ENCODE measurements at regions not wholly inside any gene's neighbourhood (a gene's known extent, or its start where the extent isn't known, plus 50 kb on each side); places are given as distances from the start of the nearest gene placed in this dataset.
"Not testable (repeated sequence)": the region's sequence is repeated elsewhere in the genome, so short reads cannot be mapped to it uniquely, and the experiment has no call there.

DNA sequence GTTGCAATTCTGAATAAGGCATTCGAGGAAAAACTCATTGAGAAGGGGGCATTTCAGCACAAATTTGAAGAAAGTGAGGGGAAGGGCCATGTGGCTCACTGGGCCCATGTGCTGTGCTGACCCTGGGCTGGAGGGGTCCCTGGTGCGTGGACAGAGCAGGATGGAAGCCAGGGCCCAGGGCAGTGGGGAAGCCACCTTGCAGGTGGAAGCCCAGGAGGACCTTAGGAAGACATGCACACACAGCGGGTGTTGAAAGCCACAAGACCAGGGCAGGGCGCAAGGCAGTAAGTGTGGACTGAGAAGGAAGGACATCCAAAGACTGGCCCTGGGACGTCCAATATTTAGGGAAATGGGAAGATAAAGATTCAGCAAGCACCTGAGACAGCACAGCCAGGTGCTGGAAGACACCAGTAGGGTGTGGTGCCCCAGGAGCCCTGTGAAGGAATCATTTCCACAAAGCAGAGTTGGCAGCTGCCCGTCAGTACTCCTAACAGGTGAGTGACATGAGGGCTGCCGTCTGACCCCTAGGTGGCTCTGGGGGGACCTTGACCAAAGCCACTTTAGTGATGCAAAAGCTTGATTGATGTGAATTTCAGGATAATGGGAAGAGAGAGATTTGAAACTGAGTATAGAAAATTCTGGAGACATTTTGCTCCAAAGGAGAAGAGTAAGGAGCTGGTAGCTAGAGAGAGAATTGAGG is 254.4 kb upstream of the EXOC2 start:
- no peak for DNase-seq (ENCODE audit: low read depth in 2 of 2)

GRCh38 chr6:946546-946945 is 253.6 kb upstream of the EXOC2 start:
- DNase-seq (ENCODE audit: low read depth in 2 of 2) = no peak

DNA sequence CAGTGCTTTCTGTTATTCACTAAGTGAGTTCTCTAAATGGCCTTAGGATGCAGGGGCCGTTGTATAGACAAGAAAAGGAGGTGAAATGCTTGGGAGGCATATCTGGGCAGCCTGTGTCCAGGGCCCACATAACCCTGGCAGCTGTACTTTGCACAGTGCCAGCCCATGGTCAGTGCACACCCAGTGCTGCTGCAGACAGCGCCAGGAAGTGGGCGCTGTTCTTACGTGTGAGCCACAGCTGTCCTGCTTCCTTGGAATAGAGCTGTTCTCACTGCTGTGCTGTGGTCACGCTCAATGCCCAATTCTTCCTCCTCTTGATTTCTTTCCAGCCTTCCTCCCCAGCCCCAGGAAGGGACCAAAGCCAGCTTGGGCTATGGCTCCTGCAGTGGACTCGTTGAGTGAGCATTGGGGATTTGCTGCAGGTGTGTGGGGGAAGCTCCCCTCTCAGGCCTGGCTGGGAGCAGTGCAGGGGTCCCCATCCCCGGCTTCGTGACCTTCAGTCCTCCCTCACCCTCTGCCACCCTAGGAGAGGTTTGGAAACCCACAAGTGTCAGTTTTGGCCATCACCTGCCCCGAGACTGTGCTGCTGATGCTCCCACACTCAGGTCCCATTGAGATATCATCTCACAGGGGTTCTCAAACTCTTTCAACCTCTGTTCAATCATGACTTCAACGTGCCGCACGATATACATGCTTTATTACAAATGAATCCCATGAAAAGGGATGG is 246.8 kb upstream of the EXOC2 start:
- DNase-seq (ENCODE audit: low read depth in 2 of 2) = no peak

- DNase-seq (ENCODE audit: low read depth in 2 of 2) = no peak
These were observed 246.0 kb upstream of the EXOC2 start for GRCh38 chr6:938916-939315.

DNA sequence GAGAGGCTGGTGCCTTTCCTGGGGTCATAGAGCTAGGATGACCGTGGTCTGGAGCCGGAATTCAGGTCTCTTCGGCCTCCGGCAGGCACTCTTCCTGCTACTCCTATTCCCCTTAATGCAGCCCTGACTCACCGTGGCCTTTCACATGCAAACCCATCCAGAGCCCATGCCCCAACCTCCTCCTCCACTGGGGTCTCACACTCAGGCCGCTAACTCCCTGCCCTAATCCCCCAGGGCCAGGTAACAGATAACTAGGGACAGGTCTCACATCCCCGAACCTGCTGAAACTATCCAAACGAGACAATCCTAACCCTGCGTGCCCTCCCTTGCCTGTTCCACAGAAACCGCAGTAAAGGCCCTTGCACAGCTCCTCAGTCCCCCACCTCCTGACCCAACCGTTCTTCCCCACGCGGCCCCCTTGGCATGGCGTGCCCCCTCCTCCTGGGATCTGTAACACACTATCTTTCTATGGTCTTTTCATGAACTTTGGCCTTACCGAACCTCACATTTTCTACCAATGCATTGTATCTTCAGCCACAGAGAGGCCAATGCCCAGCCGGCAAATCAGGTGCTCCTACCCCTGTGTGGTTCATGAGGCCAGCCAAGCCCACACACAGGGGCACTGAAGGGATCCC is 245.4 kb upstream of the EXOC2 start:
- DNase-seq (ENCODE audit: low read depth in 2 of 2) = no peak

DNA sequence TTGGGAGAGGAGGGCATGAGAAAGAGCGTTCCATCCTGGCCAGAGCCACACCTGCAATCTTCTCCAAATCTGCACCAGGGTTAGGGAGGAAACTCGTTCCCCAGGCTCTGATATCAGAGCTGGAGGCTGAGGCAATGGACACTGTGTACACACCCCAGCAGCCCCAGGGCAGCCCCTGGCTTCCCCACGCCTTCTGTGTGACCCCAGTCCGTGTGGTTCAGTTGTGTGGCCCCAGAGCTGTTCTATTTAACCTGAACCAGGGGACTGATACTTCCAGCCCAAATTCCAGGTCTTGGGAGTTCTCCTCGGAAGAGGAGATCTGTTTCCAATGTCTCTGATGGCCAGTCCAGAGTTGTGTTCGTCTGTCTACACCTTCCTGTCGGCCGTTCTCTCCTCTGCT is 242.6 kb upstream of the EXOC2 start:
- no peak for DNase-seq (ENCODE audit: low read depth in 2 of 2)

- DNase-seq (ENCODE audit: low read depth in 2 of 2) = no peak
These were observed 241.7 kb upstream of the EXOC2 start for GRCh38 chr6:934686-935085.

DNA sequence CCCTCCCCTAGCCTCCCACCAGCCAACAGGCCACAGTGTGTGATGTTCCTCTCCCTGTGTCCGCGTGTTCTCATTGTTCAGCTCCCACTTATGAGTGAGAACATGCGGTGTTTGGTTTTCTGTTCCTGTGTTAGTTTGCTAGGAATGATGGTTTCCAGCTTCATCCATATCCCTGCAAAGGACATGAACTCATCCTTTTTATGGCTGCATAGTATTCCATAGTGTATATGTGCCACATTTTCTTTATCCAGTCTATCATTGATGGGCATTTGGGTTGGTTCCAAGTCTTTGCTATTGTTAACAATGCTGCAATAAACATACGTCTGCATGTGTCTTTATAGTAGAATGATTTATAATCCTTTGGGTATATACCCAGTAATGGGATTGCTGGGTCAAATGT is 239.0 kb upstream of the EXOC2 start:
- not testable (repeated sequence) for DNase-seq (ENCODE audit: low read depth in 2 of 2)

GRCh38 chr6:927157-927556 is 234.2 kb upstream of the EXOC2 start:
- DNase-seq (ENCODE audit: low read depth in 2 of 2) = no peak

DNA sequence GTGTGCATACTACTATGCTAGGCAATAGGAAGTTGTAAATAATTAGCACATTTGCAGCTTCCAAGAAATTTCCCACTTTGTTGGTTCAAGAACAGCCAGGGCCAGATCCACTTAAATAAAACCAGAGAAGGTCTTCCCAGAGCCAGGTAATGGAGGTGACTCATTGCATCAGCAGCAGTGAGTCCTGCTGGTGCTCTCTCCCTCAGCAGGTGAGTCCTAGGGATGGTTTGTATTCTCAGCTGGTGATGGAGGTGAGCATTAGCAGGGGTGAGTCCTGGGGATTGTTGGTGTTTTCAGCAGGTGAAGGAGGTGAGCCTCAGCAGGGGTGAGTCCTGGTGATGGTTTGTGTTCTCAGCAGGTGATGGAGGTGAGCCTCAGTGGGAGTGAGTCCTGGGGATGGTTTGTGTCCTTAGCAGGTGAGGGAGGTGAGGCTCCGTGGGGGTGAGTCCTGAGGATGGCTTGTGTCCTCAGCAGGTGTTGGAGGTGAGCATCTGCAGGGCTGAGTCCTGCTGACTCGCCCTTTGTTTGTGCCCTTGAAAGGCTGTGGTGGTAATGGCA is 232.8 kb upstream of the EXOC2 start:
- DNase-seq (ENCODE audit: low read depth in 2 of 2) = no peak

- DNase-seq (ENCODE audit: low read depth in 2 of 2) = no peak
These were observed 231.7 kb upstream of the EXOC2 start for GRCh38 chr6:924661-925060.

DNA sequence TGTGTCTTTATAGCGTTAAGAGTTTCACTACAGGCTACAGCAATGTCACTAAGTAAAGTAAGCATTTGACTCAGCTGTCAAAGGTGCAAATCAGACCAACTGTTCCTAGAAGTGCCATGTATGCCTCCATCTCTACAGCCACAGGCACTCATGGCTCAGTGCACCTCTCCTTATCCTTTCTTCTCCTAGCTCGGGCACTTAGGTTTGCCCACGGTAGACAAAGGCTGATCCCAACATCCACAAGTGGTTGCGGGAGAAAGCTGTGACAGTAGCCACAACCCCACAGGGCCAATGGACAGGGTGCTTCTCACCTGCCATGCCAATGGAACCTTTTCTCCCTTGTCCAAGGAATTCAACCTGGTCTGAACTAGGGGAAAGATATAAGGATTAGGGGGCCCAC is 228.5 kb upstream of the EXOC2 start:
- no peak for DNase-seq (ENCODE audit: low read depth in 2 of 2)

DNA sequence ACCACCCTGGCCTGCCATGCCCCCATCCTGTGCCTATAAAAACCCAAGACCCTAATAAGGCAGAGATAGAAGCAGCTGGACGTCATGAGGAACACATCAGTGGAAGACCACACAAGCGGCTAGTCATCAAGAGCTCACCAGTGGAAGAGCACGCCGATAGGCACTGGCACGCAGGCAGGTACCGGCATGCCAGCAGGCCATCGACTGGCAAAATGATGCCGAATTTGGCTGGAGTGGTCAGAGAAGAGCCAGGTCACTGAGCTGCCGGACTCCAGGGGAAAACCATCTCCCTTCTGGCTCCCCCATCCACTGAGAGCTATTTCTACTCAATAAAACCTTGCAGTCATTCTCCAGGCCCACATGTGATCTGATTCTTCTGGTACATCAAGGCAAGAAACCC is 227.6 kb upstream of the EXOC2 start:
- DNase-seq (ENCODE audit: low read depth in 2 of 2) = no peak

DNA sequence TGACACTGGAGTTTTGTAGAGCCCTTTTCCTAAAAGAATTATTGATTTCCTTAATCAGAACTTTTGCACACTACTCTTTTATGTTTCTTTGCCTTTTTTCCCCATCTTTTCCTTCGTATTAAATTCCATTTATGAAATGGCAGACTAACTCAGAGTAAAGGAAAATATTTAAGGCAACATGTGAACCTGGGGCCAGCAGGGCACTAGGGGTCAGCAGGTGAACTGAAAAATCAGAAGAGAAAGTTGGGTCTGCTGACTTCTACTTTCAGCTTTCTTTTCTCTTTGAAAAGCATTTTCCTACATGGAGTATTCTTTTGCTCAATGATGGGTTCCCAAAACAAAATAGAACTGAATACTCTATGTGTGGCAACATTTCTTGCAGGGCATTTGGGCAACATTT is 226.6 kb upstream of the EXOC2 start:
- DNase-seq (ENCODE audit: low read depth in 2 of 2) = no peak

DNA sequence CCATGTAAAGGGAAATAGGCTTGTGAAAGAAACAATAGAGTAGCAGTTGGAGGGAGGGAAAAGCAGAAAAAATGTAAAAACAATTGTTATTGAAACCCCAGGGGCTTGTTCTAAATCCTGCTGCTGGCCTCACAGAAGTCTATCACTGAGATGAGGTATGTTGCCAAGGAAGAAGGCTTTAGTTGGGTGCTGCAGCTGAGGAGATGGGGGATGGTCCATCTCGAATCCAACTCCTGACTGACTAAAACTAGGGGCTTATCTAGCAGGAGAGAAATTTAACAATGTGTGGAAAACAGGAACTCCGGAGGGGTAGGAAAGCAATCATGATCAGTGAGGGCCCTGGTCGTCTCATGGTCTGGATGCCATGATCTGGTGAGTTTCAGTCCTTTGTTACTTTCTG is 225.0 kb upstream of the EXOC2 start:
- DNase-seq (ENCODE audit: low read depth in 2 of 2) = no peak

DNA sequence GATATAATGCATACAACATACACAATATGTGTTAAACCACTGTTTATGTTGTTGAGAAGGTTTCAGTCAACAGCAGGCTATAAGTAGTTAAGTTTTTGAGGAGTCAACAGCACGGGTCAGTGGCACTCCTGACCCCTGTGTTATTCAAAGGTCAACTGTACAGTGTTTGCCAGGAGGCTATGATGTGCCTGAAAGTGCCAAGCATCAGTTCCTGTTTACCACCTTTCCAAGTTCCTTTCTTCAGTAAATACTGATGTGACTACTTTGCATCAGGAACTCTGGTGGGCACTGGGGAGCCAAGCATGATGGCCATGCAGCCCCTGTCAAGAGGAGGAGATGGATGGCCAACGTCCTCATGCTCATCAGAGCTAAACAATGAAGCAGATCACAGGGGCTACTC is 224.4 kb upstream of the EXOC2 start:
- no peak for DNase-seq (ENCODE audit: low read depth in 2 of 2)

DNA sequence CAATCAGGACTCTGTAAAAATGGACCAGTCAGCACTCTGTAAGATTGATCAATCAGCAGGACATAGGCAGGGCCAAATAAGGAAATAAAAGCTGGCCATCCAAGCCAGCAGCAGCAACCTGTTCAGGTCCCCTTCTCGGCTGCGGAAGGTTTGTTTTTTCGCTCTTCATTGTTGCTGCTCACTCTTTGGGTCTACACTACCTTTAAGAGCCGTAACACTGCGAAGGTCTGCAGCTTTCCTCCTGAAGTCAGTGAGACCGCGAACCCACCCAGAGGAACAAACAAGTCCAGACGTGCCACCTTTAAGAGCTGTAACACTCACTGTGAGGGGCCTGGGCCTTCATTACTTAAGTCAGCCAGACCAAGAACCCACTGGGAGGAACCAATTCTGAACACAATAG is 223.2 kb upstream of the EXOC2 start:
- DNase-seq (ENCODE audit: low read depth in 2 of 2) = no peak

GRCh38 chr6:912871-913835 is 220.2 kb upstream of the EXOC2 start:
- DNase-seq (ENCODE audit: low read depth in 2 of 2) = no peak

GRCh38 chr6:907928-908327 is 215.0 kb upstream of the EXOC2 start:
- DNase-seq (ENCODE audit: low read depth in 2 of 2) = no peak

DNA sequence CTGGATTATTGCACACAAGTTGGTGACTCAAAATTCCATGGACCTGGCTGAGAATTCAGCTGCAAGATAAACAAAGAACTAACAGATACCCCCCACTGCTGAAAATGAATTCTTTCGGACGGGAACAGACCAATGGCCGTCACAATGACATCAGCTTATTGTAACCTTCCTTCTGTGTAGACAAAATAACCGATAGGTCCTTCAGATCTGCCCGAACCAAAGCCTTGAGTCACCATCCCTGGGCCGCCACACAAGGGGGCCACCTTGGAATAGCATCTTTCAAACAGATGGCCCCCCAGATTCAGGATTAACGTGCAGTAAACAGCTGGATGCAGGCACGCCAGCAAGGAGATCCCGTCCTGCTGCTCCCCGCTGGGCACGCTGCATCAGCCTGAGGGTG is 214.0 kb upstream of the EXOC2 start:
- no peak for DNase-seq (ENCODE audit: low read depth in 2 of 2)

- DNase-seq (ENCODE audit: low read depth in 2 of 2) = no peak
These were observed 212.6 kb upstream of the EXOC2 start for GRCh38 chr6:905556-905955.

- no peak for DNase-seq (ENCODE audit: low read depth in 2 of 2)
These were observed 212.1 kb upstream of the EXOC2 start for GRCh38 chr6:904994-905393.
